GM19452 (cell line): ENCODE measurements at regions not wholly inside any gene's neighbourhood (a gene's known extent, or its start where the extent isn't known, plus 50 kb on each side); places are given as distances from the start of the nearest gene placed in this dataset.
"Not testable (repeated sequence)": the region's sequence is repeated elsewhere in the genome, so short reads cannot be mapped to it uniquely, and the experiment has no call there.

Experiments used
- ATAC-seq: cut with Tn5 transposase; IDR thresholded peaks from one replicate; pipeline ENCODE4 v1.9.1; 2021; ENCODE audit not compliant: unreplicated experiment

DNA sequence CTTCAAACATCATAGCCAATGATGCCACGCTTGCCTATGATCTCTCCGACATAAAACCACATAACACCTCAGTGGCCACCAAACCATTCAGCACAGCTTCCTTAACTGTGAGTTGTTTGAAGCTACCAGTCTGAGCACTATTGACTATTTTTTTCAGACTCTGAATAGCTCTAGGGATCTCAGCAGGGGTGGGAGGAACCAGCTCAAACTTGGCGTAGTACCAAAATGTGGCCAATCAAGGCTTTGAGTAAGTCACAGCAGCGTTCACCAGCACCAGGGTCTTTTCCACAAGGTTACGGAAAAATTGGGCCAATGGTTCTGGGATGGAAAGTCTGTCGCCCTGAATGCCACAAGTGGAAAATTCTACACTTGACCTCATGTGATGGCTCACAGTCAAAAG lies 70.6 kb downstream of the SMPDL3A start:
- ATAC-seq = no peak

DNA sequence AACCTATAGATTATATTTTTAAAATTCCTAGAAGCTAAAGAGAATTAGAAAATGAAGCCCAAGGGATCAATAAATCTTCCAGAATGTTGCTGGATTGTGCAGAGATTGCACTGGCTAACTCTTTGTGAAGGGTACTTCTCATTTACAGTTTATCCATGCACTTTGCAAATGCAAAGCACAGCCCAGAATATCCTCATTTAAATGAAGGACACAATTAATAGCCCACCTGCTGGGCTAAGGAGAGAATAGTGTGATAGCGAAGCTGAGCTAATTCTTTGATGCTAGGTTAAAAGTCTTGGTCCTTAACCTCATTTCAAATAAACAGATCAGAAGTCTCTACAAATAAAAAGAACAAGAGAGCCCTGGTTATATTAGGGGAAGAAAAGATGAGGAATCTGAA lies 72.5 kb downstream of the SMPDL3A start:
- no peak for ATAC-seq

DNA sequence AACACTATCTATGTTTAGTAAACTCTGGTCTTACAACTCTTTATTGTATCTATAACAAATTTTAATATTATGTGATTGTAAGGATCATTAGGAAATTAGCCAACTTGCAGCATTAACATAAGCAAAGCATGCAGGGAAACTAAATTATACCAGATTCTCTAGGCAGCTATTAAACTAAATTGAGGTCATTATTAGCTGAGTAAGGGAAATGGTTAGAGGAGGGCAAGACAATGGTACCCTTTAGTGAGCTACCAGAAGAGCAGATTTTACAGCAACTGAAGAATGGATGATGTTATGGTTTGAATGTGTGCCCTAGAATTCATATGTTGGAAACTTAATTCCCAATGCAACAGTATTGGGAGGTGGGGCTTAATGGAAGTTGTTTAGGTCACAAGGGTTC lies 79.1 kb downstream of the SMPDL3A start:
- ATAC-seq = no peak

DNA sequence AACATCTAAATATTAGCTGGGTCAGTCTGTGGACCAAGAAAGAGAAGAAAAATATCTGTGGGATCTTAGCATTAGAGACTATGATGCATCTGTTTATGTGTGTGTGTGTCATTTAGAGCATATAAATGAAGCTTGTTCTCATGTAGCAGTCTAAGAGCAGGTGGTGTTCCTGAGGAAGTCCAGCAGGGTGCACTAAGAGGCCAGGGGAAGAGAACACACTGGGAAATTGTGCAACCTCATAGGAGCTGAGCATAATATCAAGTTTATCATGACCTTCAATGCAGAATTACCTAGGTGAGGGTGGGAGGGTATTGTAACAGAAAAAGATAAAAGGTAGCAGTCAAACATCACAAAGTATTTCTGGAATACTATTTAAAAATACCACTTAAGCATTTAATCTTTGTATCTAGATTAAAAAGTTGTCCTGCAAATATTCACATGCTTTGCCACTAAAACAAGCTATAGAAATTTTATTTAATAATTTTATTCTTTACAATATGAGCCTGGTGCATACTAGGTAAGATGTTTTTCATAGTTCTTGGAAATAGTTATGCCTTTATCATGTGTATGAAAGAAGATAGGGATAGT lies 80.5 kb downstream of the SMPDL3A start:
- ATAC-seq = peak; percentile 58

DNA sequence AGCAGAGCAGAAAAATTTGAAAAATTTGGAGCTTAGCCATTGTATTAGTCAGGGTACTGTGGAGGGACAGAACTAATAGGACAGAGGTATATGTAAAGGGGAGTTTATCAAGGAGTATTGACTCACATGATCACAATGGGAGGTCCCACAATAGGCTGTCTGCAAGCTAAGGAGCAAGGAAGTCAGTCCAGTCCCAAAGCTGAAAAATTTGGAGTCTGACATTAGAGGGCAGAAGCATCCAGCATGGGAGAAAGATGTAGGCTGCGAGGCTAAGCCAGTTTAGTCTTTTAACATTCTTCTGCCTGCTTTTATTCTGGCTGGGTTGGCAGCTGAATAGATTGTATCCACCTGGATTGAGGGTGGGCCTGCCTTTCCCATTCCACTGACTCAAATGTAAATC lies 82.0 kb downstream of the SMPDL3A start:
- no peak for ATAC-seq

DNA sequence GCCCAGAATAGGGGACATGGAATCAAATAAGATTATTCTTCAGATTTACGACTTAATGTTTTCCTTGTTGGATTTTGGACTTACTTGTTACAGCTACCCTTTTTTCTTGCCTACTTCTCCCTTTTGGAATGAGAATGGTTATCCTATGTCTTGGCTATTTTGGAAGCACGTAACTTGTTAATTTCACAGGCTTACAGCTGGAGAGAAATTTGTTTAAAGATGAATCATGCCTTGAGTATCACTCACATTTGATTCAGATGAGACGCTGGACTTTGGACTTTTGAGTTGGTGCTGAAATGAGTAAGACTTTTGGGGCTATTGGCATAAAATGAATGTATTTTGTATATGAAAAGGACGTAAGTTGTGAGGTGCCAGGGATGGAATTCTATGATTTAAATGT lies 83.3 kb downstream of the SMPDL3A start:
- ATAC-seq = no peak

DNA sequence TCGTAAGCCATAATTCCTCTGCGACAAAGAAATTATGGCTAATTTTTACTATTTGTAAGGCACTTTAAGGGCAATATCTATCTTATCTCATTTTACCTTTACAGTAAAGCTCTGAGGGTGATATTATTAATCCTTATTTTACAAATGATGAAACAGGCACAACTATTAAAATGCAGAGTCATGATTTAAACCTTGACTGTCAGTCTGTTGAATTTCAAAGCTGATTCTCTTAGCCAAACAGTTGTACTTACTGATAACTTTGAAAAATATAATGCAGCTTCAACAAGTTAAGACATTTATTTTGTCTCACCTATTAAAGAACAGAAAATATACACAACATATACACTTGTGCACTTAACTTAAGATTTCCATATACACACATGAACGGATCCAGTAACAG lies 88.2 kb downstream of the SMPDL3A start:
- no peak for ATAC-seq

DNA sequence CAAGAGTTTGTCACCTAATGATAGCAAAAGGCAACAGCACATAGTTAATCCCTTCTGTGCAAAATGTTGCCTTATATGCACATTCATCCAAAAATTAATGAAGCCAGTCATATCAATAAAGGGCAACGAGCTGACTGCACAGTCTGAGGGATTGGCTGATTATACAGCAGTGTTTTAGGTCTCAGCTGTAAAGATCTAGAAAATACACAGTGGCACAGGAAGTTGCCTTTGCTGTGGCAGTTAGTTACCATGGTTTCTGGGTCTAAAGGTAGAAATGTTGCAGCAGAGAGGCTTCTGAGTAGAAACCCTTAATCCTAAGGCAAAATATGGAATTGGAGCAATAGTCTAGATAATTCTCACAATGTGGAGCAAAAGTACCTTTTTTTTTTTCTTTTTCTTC lies 89.7 kb downstream of the SMPDL3A start:
- ATAC-seq = no peak

DNA sequence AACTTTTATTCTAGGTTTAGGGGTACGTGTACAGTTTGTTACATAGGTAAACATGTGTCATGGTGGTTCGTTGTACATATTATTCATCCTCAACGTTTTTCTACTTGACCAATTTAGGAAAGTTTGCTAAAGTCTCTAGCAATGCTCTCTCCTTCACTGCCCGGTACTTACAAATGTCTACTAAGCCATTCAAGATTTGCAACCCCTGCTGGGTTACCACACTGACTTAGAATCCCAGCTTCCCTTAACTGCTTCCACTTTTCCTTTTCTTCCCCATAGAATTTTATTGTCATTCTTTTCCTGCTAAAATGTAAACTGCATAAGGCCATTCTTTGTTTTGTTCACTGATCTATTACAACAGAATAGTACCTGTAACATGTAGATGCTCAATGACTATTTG lies 97.4 kb downstream of the SMPDL3A start:
- ATAC-seq = no peak

DNA sequence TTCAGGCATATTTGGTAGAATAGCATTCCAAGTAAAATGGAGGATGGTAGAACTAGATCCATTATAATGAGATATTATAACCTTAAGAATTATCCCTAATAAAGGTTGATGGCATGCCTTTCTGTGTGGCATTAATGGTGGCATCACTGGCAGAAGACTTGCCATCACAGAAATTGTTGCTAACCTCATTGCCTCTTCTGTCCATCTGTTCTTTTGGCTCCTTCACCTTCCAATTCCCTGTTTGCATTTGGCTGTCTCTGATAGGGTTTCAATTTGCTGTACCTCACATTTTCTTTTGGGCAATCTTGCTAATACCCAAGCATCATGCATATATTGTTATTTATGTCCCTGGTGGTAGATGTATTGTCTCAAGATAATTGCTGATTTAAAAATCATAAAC lies 98.9 kb downstream of the SMPDL3A start:
- no peak for ATAC-seq

DNA sequence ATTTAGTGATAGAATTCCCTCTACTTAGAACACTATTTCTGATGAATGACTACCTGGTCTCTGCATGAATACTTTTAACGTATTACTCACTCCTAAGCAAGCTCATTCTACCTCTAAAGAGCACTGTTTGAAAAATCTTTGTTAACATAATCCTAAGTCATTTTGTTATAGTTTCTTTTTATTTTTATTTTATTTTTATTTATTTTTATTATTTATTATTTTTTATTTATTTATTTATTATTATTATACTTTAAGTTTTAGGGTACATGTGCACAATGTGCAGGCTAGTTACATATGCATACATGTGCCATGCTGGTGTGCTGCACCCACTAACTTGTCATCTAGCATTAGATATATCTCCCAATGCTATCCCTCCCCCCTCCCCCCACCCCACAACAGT lies 99.6 kb downstream of the SMPDL3A start:
- not testable (repeated sequence) for ATAC-seq

DNA sequence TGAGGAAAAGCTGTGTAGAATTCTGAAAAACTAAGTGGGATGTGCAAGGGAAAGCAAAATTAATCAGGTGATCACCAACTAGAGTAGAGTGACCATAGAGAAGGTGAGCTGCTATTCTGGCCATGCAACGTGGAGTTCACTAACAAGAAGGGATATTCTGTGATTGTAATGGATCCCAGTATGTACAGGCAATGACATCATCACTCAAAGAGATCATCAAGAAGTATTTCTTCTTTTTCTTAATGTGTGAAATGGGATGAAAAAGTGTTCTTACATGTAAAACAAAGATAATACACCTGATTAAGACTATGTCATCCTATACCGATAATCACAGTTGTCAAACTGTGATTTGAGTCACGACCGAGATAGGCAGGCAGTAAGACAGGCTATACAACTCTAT lies 101.2 kb downstream of the SMPDL3A start:
- no peak for ATAC-seq

DNA sequence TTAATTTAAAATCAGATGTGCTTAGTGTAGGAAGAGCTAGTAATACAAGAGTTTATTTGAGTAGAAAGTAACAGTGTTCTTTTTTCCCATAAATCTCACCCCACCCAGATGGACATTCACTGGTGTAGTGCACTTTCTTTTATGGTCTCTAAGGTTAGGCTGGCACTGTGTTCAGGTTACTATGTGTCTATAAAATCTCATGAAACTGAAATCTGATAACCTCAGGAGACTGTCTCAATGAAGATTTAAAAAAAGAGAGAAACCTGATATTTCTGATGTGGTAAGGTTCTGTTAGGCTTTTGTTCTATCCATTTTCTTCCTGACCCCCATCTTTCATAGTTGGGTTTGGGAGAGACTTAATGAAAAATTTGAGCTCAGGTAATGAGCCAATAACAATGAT lies 101.2 kb upstream of the CLVS2 start:
- no peak for ATAC-seq

DNA sequence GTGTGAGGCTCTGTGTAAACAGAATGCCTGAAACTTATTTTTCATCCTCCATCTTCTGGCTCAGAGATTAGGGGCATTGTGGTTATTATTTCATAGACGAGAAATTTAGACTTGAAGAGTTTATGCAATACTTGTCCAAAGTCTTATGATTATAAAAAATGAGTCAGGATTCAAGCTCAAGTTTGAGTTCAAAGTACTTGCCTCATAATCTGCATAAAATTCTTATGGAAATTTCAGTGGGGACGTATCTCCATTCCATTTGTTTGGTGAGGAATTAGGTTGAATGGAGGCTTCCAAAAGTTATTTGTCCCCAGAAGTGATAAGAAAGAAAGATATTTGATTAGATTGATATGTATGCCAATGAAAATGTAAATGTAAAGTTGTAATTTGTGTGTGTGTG lies 93.7 kb upstream of the CLVS2 start:
- ATAC-seq = no peak

DNA sequence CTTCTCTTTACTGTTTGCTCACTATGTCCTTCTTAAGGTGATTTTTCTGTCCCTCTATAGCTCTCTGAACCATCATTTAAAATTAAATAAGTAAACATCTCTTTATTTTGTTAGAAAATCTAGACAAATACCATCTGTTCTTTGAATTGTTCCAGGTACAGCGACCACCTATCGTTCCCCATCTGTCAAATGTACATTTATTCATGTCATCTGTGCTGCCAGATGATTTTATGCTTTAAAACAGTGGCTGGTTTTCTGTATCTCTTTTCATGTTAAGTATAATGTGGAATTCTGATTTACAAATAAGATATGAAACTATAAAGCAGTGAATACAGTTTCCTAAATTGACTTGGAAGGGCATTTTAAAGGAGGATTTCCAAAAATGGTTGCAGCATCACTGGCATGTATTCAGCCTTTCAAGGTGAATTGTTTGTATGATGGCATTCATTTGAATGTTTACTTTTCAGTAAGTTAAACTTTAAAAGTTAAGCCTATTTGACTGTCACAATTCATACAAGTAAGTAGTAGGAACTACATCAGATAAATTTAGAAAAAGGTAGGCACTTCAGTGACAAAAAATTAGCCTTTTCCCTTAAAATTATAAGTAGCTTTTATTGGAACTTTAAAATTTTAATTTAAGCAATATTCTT lies 92.6 kb upstream of the CLVS2 start:
- no peak for ATAC-seq

DNA sequence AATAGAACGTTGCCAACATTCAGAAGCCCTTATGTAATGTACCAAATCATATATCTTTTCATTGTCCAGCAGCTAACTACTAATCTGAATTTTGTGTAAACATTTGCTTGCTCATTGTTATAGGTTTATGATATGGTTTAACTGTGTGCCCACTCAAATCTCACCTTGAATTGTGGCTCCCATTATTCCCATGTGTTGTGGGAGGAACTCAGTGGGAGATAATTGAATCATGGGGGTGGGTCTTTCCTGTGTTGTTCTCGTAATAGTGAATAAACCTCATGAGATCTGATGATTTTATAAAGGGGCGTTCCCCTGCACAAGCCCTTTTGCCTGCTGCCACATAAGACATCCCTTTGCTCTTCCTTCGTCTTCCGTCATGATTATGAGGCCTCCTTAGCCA lies 91.9 kb upstream of the CLVS2 start:
- no peak for ATAC-seq

DNA sequence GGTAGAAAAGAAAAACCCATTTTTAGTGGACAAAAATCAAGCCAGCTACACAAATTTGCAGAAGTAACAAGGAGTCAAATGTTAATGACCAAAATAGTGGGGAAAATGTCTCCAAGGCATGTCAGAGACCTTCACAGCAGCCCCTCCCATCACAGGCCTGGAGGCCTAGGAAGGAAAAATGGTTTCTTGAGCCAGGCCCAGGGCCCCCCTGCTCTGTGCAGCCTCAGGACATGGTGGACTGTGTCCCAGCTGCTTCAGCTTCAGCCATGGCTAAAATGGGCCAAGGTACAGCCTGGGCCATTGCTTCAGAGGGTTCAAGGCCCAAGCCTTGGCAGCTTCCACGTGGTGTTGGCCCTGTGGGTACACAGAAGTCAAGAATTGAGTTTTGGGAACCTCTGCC lies 82.5 kb upstream of the CLVS2 start:
- no peak for ATAC-seq

DNA sequence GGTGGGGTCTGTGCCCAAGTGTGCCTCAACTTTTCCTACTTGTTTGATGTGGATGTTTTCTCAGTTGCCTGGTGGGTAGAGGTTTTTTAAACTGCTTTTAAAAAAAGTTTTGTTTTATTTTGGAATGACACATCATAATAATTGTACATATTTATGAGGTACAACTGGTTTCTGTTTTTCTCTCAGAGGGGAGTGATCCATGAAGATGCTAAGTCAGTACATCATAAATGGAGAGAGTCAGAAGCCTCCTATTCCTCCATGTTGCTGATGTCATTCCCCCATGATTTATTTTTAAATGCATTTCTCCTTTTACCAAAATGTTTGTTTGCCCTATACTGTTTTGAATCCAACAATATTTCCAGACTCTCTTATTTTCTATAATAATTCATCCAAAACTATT lies 77.3 kb upstream of the CLVS2 start:
- ATAC-seq = no peak

DNA sequence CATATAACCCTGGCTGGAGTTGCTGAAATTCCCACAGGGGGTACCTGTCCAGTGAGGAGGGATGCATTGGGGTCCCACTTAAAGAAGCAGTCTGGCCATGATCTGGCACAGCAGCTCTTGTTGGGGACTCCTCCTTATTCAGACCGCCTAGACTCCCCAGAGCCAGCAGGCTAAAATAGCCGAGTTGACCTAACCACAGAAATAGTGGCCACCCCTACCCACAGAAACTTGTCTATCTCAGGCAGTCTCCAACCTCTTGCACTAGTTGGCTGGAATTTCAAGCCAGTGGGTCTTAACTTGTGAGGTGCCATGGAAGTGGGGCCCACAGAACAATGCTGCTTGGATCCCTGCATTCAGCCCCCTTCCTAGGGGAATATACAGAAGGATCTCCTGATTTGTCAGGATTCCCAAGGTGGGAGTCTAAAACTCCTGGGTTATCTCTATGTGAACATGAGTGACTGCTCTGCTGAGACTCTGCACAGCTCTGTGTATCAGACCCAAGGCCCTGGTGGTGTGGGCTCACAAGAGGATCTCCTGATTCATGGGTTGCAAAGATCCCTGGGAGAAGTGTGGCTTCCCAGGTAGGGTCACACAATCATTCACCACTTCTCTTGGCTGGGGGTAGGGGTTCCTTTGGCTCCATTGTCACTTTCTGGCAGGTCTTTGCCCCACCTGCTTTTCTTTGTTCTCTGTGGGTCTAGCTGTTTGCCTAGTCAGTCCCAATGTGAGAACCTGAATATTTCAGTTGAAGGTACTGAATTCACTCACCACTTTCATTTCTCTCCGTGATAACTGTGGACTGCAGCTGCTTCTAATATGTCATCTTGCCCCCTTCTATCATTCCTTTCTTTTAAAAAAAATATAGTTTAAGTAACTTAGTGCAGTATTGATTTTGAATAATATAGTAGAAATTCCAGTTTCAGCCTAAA lies 65.5 kb upstream of the CLVS2 start:
- peak; percentile 50 for ATAC-seq

DNA sequence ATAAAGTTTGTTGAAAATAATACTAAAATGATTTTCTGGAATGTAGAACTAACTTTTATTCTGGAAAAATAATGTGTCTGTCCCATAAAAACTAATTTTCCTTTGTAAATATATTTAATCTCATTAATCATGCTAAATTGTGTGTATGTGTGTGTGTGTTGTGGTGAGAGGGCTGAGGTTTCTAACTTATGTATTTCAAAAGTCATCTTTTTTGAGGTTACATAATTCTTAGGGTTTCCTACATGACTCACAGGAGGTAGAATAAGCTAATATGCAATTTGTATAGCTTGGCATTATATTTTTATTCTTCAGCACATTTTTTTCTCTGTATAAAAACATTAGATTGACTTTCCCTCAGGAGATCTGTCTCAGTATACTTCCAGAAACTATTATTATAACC lies 64.1 kb upstream of the CLVS2 start:
- no peak for ATAC-seq

DNA sequence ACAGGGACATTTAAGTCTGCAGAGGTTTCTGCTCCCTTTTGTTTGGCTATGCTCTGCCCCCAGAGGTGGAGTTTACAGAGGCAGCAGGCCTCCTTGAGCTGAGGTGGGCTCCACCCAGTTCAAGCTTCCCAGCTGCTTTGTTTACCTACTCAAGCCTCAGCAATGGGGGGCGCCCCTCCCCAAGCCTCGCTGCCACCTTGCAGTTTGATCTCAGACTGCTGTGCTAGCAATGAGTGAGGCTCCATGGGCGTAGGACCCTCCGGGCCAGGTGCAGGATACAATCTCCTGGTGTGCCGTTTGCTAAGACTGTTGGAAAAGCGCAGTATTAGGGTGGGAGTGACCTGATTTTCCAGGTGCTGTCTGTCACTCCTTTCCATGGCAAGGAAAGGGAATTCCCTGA lies 51.1 kb upstream of the CLVS2 start:
- not testable (repeated sequence) for ATAC-seq
